CD4-positive, CD25-positive, alpha-beta regulatory T cell (primary cell): ENCODE measurements at regions not wholly inside any gene's neighbourhood (a gene's known extent, or its start where the extent isn't known, plus 50 kb on each side); places are given as distances from the start of the nearest gene placed in this dataset.

ENCODE experiments used
- ATAC-seq, 2 donors: fragments of 150-1000 bp; cut with Tn5 transposase; one replicate each; pipeline ENCODE4 v1.10.0; 2021; ENCODE audit warnings: low read depth in 2 of 2, moderate number of reproducible peaks in 2 of 2, moderate library complexity in 1 of 2
- DNase-seq, 3 donors: peaks; one replicate each; pipeline versions ENCODE4 v3.0.0 to v3.0.0-alpha.2; 2012 to 2022; ENCODE audit warnings: mixed read lengths in 1 of 3
- H3K27ac ChIP-seq: one replicate; pipeline ENCODE4 v1.7.0; 2013; ENCODE audit warnings: mild to moderate bottlenecking, low read length; ENCODE audit not compliant: insufficient read depth, poor library complexity, severe bottlenecking
- H3K27me3 ChIP-seq: one replicate; pipeline ENCODE4 v1.7.0; 2013; ENCODE audit warnings: low read length; ENCODE audit not compliant: control insufficient read depth, insufficient read depth
- H3K36me3 ChIP-seq: one replicate; pipeline ENCODE4 v1.7.0; 2013; ENCODE audit warnings: mild to moderate bottlenecking, low read length, moderate library complexity; ENCODE audit not compliant: control insufficient read depth, insufficient read depth
- H3K4me1 ChIP-seq: 2 replicates; pipeline ENCODE4 v1.7.0; 2013; ENCODE audit warnings: mild to moderate bottlenecking, low read length; ENCODE audit not compliant: insufficient read depth, control insufficient read depth, poor library complexity, severe bottlenecking
- H3K4me3 ChIP-seq: one replicate; pipeline ENCODE4 v1.7.0; 2013; ENCODE audit warnings: low read depth, mild to moderate bottlenecking, low read length, moderate library complexity
- H3K9me3 ChIP-seq, 2 experiments: 1 replicate in 1 of 2; 2 replicates in 1 of 2; pipeline ENCODE4 v1.7.0; 2013; ENCODE audit warnings: low read length in 2 of 2, mild to moderate bottlenecking in 1 of 2, moderate library complexity in 1 of 2; ENCODE audit not compliant: control insufficient read depth in 2 of 2
- H3K27ac Mint-ChIP-seq, 3 donors: one replicate each; pipeline ENCODE4 v1.8.0; 2020 to 2022; ENCODE audit warnings: mild to moderate bottlenecking in 3 of 3, mixed read lengths in 3 of 3, moderate library complexity in 2 of 3
- H3K27me3 Mint-ChIP-seq: one replicate; pipeline ENCODE4 v1.8.0; 2022; ENCODE audit warnings: mild to moderate bottlenecking, mixed read lengths
- H3K36me3 Mint-ChIP-seq: one replicate; pipeline ENCODE4 v1.8.0; 2020; ENCODE audit warnings: mixed read lengths
- H3K4me1 Mint-ChIP-seq, 4 donors: one replicate each; pipeline ENCODE4 v1.8.0; 2020 to 2022; ENCODE audit warnings: mixed read lengths in 4 of 4, mild to moderate bottlenecking in 1 of 4
- H3K4me3 Mint-ChIP-seq, 4 donors: one replicate each; pipeline ENCODE4 v1.8.0; 2020 to 2022; ENCODE audit warnings: mild to moderate bottlenecking in 4 of 4, mixed read lengths in 4 of 4, moderate library complexity in 3 of 4
- H3K9me3 Mint-ChIP-seq, 7 donors: one replicate each; pipeline ENCODE4 v1.8.0; 2020 to 2022; ENCODE audit warnings: mixed read lengths in 7 of 7, mild to moderate bottlenecking in 3 of 7, moderate library complexity in 2 of 7

GRCh38 chr14:101476258-101476915, 84.9 kb upstream of the DIO3 start:
- ATAC-seq (no peak), DNase-seq (no peak)
- Histone ChIP-seq H3K27ac (no peak overlapping the region), H3K9me3 (no peaks in the 10 kb centered on the region), H3K36me3 (no peaks in the 10 kb centered on the region), H3K4me3 (no peak overlapping the region), H3K27me3 (peaks cover 1% of the 10 kb centered on the region), H3K4me1 (no peaks in the 10 kb centered on the region)
- Mint-ChIP-seq H3K27ac (peak overlapping the region in 1 of 3 donors; percentile 79), H3K9me3 (peaks cover 0 to 2% (median 0%) of the 10 kb centered on the region in 7 donors), H3K36me3 (no peaks in the 10 kb centered on the region), H3K27me3 (no peaks in the 10 kb centered on the region), H3K4me1 (no peaks in the 10 kb centered on the region), H3K4me3 (no peak overlapping the region)

GRCh38 chr14:101476916-101477553, 84.3 kb upstream of the DIO3 start:
- Histone ChIP-seq H3K27me3 (peaks cover 8% of the 10 kb centered on the region), H3K4me3 (no peak overlapping the region), H3K36me3 (no peaks in the 10 kb centered on the region), H3K4me1 (no peaks in the 10 kb centered on the region), H3K27ac (no peak overlapping the region), H3K9me3 (peaks cover 0 to 2% of the 10 kb centered on the region in 2 experiments)
- Mint-ChIP-seq H3K9me3 (peaks cover 0 to 2% (median 0%) of the 10 kb centered on the region in 7 donors), H3K27me3 (no peaks in the 10 kb centered on the region), H3K36me3 (no peaks in the 10 kb centered on the region), H3K4me1 (no peaks in the 10 kb centered on the region), H3K27ac (peak overlapping the region in 1 of 3 donors; percentile 79), H3K4me3 (no peak overlapping the region)
- no peak for ATAC-seq
- DNase-seq = no peak

GRCh38 chr14:101477648-101478047, 83.6 kb upstream of the DIO3 start:
- H3K36me3 ChIP-seq = no peaks in the 10 kb centered on the region
- no peaks in the 10 kb centered on the region for H3K4me1 ChIP-seq
- Mint-ChIP-seq H3K4me1 (no peaks in the 10 kb centered on the region), H3K27ac (no peak overlapping the region), H3K9me3 (peaks cover 0 to 4% (median 0%) of the 10 kb centered on the region in 7 donors), H3K4me3 (no peak overlapping the region), H3K27me3 (no peaks in the 10 kb centered on the region), H3K36me3 (no peaks in the 10 kb centered on the region)
- peaks cover 0 to 3% of the 10 kb centered on the region in 2 experiments for H3K9me3 ChIP-seq
- H3K27me3 ChIP-seq = peaks cover 9% of the 10 kb centered on the region
- no peak overlapping the region for H3K4me3 ChIP-seq
- ATAC-seq (no peak), DNase-seq (no peak)
- no peak overlapping the region for H3K27ac ChIP-seq

GRCh38 chr14:101478096-101478495, 83.2 kb upstream of the DIO3 start:
- H3K27me3 ChIP-seq = peaks cover 9% of the 10 kb centered on the region
- no peak overlapping the region for H3K4me3 Mint-ChIP-seq
- no peaks in the 10 kb centered on the region for H3K36me3 Mint-ChIP-seq
- ATAC-seq (no peak), DNase-seq (no peak)
- peaks cover 0 to 4% (median 1%) of the 10 kb centered on the region in 7 donors for H3K9me3 Mint-ChIP-seq
- H3K27me3 Mint-ChIP-seq = no peaks in the 10 kb centered on the region
- H3K4me1 Mint-ChIP-seq = no peaks in the 10 kb centered on the region
- H3K36me3 ChIP-seq = no peaks in the 10 kb centered on the region
- H3K9me3 ChIP-seq = peaks cover 0 to 3% of the 10 kb centered on the region in 2 experiments
- H3K4me3 ChIP-seq = no peak overlapping the region
- no peaks in the 10 kb centered on the region for H3K4me1 ChIP-seq
- H3K27ac Mint-ChIP-seq = no peak overlapping the region
- H3K27ac ChIP-seq = no peak overlapping the region

GRCh38 chr14:101478796-101479410, 82.4 kb upstream of the DIO3 start:
- Mint-ChIP-seq H3K36me3 (no peaks in the 10 kb centered on the region), H3K27me3 (peaks cover 2% of the 10 kb centered on the region), H3K4me1 (no peaks in the 10 kb centered on the region), H3K9me3 (peaks cover 0 to 9% (median 3%) of the 10 kb centered on the region in 7 donors), H3K4me3 (no peak overlapping the region), H3K27ac (no peak overlapping the region)
- H3K27me3 ChIP-seq = peaks cover 10% of the 10 kb centered on the region
- DNase-seq = no peak
- no peak for ATAC-seq
- H3K36me3 ChIP-seq = no peaks in the 10 kb centered on the region
- H3K27ac ChIP-seq = no peak overlapping the region
- H3K9me3 ChIP-seq = peaks cover 0 to 3% of the 10 kb centered on the region in 2 experiments
- H3K4me1 ChIP-seq = no peaks in the 10 kb centered on the region
- no peak overlapping the region for H3K4me3 ChIP-seq

- H3K9me3 Mint-ChIP-seq = peaks cover 0 to 13% (median 5%) of the 10 kb centered on the region in 7 donors
- H3K4me3 ChIP-seq = no peak overlapping the region
- H3K27ac Mint-ChIP-seq = no peak overlapping the region
- H3K4me1 ChIP-seq = no peaks in the 10 kb centered on the region
- peaks cover 0 to 3% of the 10 kb centered on the region in 2 experiments for H3K9me3 ChIP-seq
- peaks cover 13% of the 10 kb centered on the region for H3K27me3 ChIP-seq
- H3K4me1 Mint-ChIP-seq = no peaks in the 10 kb centered on the region
- H3K36me3 ChIP-seq = no peaks in the 10 kb centered on the region
- H3K4me3 Mint-ChIP-seq = no peak overlapping the region
- ATAC-seq (no peak), DNase-seq (no peak)
- peaks cover 5% of the 10 kb centered on the region for H3K27me3 Mint-ChIP-seq
- no peaks in the 10 kb centered on the region for H3K36me3 Mint-ChIP-seq
- no peak overlapping the region for H3K27ac ChIP-seq
Observed at GRCh38 chr14:101480022-101480746, 81.1 kb upstream of the DIO3 start.

GRCh38 chr14:101480747-101481530, 80.4 kb upstream of the DIO3 start:
- no peak overlapping the region for H3K4me3 ChIP-seq
- H3K36me3 Mint-ChIP-seq = no peaks in the 10 kb centered on the region
- no peaks in the 10 kb centered on the region for H3K4me1 Mint-ChIP-seq
- H3K4me3 Mint-ChIP-seq = no peak overlapping the region
- ATAC-seq (no peak), DNase-seq (no peak)
- no peak overlapping the region for H3K27ac Mint-ChIP-seq
- no peaks in the 10 kb centered on the region for H3K4me1 ChIP-seq
- no peaks in the 10 kb centered on the region for H3K36me3 ChIP-seq
- peaks cover 2 to 8% of the 10 kb centered on the region in 2 experiments for H3K9me3 ChIP-seq
- H3K27me3 ChIP-seq = peaks cover 16% of the 10 kb centered on the region
- H3K27ac ChIP-seq = no peak overlapping the region
- H3K27me3 Mint-ChIP-seq = peaks cover 5% of the 10 kb centered on the region
- peaks cover 0 to 13% (median 6%) of the 10 kb centered on the region in 7 donors for H3K9me3 Mint-ChIP-seq
